Endothelial cell of umbilical vein (primary cell): ENCODE measurements at regions not wholly inside any gene's neighbourhood (a gene's known extent, or its start where the extent isn't known, plus 50 kb on each side); places are given as distances from the start of the nearest gene placed in this dataset.

ENCODE experiments used
- BruUV-seq: library from RNA; stranded (reverse); fragments of 400-500 nt; replicated peaks from 2 replicates; lab custom pipeline; 2021; lab: Mats Ljungman, UMichigan
- CTCF ChIA-PET: fragments of 300-600, 350-600 bp; sonication (Branson Sonifier 250); formaldehyde crosslinking; loops from one replicate; lab custom pipeline; 2021; ENCODE audit warnings: antibody characterized with exemption, inconsistent platforms; lab: Charles Lee
- POLR2A ChIA-PET: fragments of 300-600, 350-600 bp; sonication (Branson Sonifier 250); formaldehyde crosslinking; loops from one replicate; lab custom pipeline; 2021; ENCODE audit warnings: antibody characterized with exemption, inconsistent platforms; lab: Charles Lee
- DNase-seq: peaks from one replicate; pipeline ENCODE4 v3.0.0-alpha.2; 2011; ENCODE audit warnings: low read depth, low spot score
- FAIRE-seq: peaks from 2 replicates; lab custom pipeline; 2011; peaks lifted over from hg19 to GRCh38; lab: Jason Lieb, UNC
- H2AFZ ChIP-seq: 2 replicates; pipeline ENCODE4 v1.6.0; 2012; ENCODE audit warnings: low read depth, low read length, control low read depth, inconsistent platforms
- H3K27ac ChIP-seq: 2 replicates; pipeline ENCODE4 v1.5.1; 2011; ENCODE audit warnings: low read depth, mild to moderate bottlenecking, control low read depth, low read length, moderate library complexity; ENCODE audit not compliant: insufficient read depth
- H3K27me3 ChIP-seq, 2 experiments: 2 replicates each; pipeline versions ENCODE4 v1.6.0 to v1.6.1; 2011; ENCODE audit warnings: low read length in 2 of 2, mixed read lengths in 1 of 2; ENCODE audit not compliant: control insufficient read depth in 2 of 2, insufficient read depth in 2 of 2
- H3K36me3 ChIP-seq, 2 experiments: 2 replicates in 1 of 2; 3 replicates in 1 of 2; pipeline ENCODE4 v1.5.1; 2011; ENCODE audit warnings: low read length in 2 of 2, mild to moderate bottlenecking in 1 of 2, moderate library complexity in 1 of 2; ENCODE audit not compliant: control insufficient read depth in 2 of 2, insufficient read depth in 2 of 2; ENCODE audit errors: extremely low read depth in 1 of 2
- H3K4me1 ChIP-seq: 3 replicates; pipeline ENCODE4 v1.5.1; 2011; ENCODE audit warnings: mild to moderate bottlenecking, low read length; ENCODE audit not compliant: control insufficient read depth, insufficient read depth; ENCODE audit errors: extremely low read depth
- H3K4me2 ChIP-seq: 2 replicates; pipeline ENCODE4 v1.6.1; 2011; ENCODE audit warnings: low read length, control low read depth, mixed read lengths; ENCODE audit not compliant: insufficient read depth
- H3K4me3 ChIP-seq, 3 experiments: fragments of 200-600 bp in 1 of 3; sonication (generic), shearing (Covaris generic) in 1 of 3; replicated peaks in 1 of 3; 2 replicates each; pipeline ENCODE4 v1.5.1; 2011 to 2016; ENCODE audit warnings: control low read depth in 3 of 3, low read length in 3 of 3, mild to moderate bottlenecking in 2 of 3, inconsistent platforms in 1 of 3, low read depth in 1 of 3, moderate library complexity in 1 of 3; ENCODE audit not compliant: insufficient read depth in 1 of 3
- H3K79me2 ChIP-seq: 2 replicates; pipeline ENCODE4 v1.6.0; 2012; ENCODE audit warnings: low read length, inconsistent platforms; ENCODE audit not compliant: control insufficient read depth, insufficient read depth
- H3K9ac ChIP-seq: replicated peaks from 2 replicates; pipeline ENCODE3; 2011; ENCODE audit warnings: low read length, control low read depth; ENCODE audit not compliant: insufficient read depth; ENCODE audit errors: extremely low read depth
- H3K9me1 ChIP-seq: replicated peaks from 3 replicates; pipeline ENCODE4 v1.6.0; 2011; ENCODE audit warnings: mild to moderate bottlenecking, low read length; ENCODE audit not compliant: control insufficient read depth, insufficient read depth; ENCODE audit errors: extremely low read depth
- H3K9me3 ChIP-seq: replicated peaks from 2 replicates; pipeline ENCODE4 v1.5.1; 2012; ENCODE audit warnings: low read length, inconsistent platforms; ENCODE audit not compliant: control insufficient read depth, insufficient read depth
- H4K20me1 ChIP-seq: replicated peaks from 2 replicates; pipeline ENCODE3; 2011; ENCODE audit warnings: mild to moderate bottlenecking, low read length; ENCODE audit not compliant: control insufficient read depth, insufficient read depth; ENCODE audit errors: extremely low read depth
- CTCF ChIP-seq, 2 donors: IDR thresholded peaks; 1 replicate in 1 of 2; 2 replicates in 1 of 2; pipeline ENCODE4 v1.5.1; 2011; ENCODE audit warnings: low read length in 2 of 2, mild to moderate bottlenecking in 2 of 2, moderate library complexity in 2 of 2, control low read depth in 1 of 2, inconsistent platforms in 1 of 2, low read depth in 1 of 2; ENCODE audit not compliant: insufficient read depth in 1 of 2; ENCODE audit errors: extremely low read depth in 1 of 2
- EZH2 ChIP-seq: IDR thresholded peaks from 2 replicates; pipeline ENCODE4 v1.6.1; 2012; ENCODE audit warnings: borderline replicate concordance, low read depth, mild to moderate bottlenecking, moderate library complexity, low read length, inconsistent platforms; ENCODE audit not compliant: severe bottlenecking
- FOS ChIP-seq: IDR thresholded peaks from 2 replicates; pipeline ENCODE4 v1.6.1; 2011; ENCODE audit warnings: mild to moderate bottlenecking, low read length, moderate library complexity, borderline replicate concordance; ENCODE audit not compliant: insufficient read depth
- GATA2 ChIP-seq: IDR thresholded peaks from 2 replicates; pipeline ENCODE4 v1.7.0; 2011; ENCODE audit warnings: low read depth, mild to moderate bottlenecking, moderate library complexity, mixed read lengths, low read length; ENCODE audit not compliant: insufficient read length, insufficient read depth
- JUN ChIP-seq: IDR thresholded peaks from 2 replicates; pipeline ENCODE4 v1.6.1; 2011; ENCODE audit warnings: borderline replicate concordance, low read depth; ENCODE audit not compliant: insufficient read length, insufficient read depth
- MAX ChIP-seq: IDR thresholded peaks from 2 replicates; pipeline ENCODE4 v1.6.1; 2011; ENCODE audit not compliant: insufficient read depth, insufficient read length
- MYC ChIP-seq: IDR thresholded peaks from one replicate; pipeline ENCODE4 v1.6.1; 2011; ENCODE audit warnings: mild to moderate bottlenecking, low read depth, low read length
- POLR2A ChIP-seq: IDR thresholded peaks from 2 replicates; pipeline ENCODE4 v1.6.1; 2012; ENCODE audit warnings: low read depth, mild to moderate bottlenecking, control low read depth, low read length
- POLR2AphosphoS5 ChIP-seq: IDR thresholded peaks from 2 replicates; pipeline ENCODE4 v1.6.1; 2012; ENCODE audit warnings: low read depth, mild to moderate bottlenecking, control low read depth, low read length, moderate library complexity; ENCODE audit not compliant: insufficient read depth
- dilution Hi-C: fragments of 300-500 bp; cut with MboI; formaldehyde crosslinking; loops from one replicate; pipeline ENCODE4 v1.15.0; 2019; ENCODE audit warnings: low sequenced_read_pairs; ENCODE audit not compliant: extremely low pct_ligation_motif_present
- intact Hi-C: fragments of 100-400 bp; cut with micrococcal nuclease; formaldehyde crosslinking; loops from one replicate; pipeline ENCODE4 v1.10.0; 2022

GRCh38 chr20:4095639-4096038, 53.0 kb upstream of the SMOX start:
- no peaks in the 10 kb centered on the region for H3K9me3 ChIP-seq
- no peaks in the 10 kb centered on the region for H3K36me3 ChIP-seq
- no peak for TF ChIP-seq MAX
- TF ChIP-seq POLR2A = no peak
- no peak for TF ChIP-seq JUN
- no peak for TF ChIP-seq EZH2
- no peak for TF ChIP-seq MYC
- TF ChIP-seq CTCF (IDR thresholded peaks at IDR 0.05; ENCODE audit: extremely low read depth in 1 of 2, insufficient read depth in 1 of 2, low read depth in 1 of 2, low read length in 2 of 2) = no peak
- no peak for TF ChIP-seq POLR2AphosphoS5
- no peak for TF ChIP-seq GATA2
- TF ChIP-seq FOS = no peak
- H2AFZ ChIP-seq = no peak overlapping the region
- no peak for FAIRE-seq
- H3K4me2 ChIP-seq = no peak overlapping the region
- DNase-seq = no peak
- no peak overlapping the region for H3K9ac ChIP-seq
- dilution Hi-C loops (no loop called here), intact Hi-C loops (no loop called here)
- no peak overlapping the region for H3K4me3 ChIP-seq
- no peaks in the 10 kb centered on the region for H3K4me1 ChIP-seq
- BruUV-seq = no TSS peak
- POLR2A ChIA-PET = no interaction called here
- H3K27ac ChIP-seq = no peak overlapping the region
- no peaks in the 10 kb centered on the region for H3K9me1 ChIP-seq
- H3K27me3 ChIP-seq = no peaks in the 10 kb centered on the region
- CTCF ChIA-PET = interaction anchor here (1.6 kb wide), 1 partner anchor 10 kb away, joined by 5 read pairs; no protein-coding TSS in a partner anchor
- no peaks in the 10 kb centered on the region for H3K79me2 ChIP-seq
- H4K20me1 ChIP-seq = no peaks in the 10 kb centered on the region
